ENCODE measurements at regions not wholly inside any gene's neighbourhood (a gene's known extent, or its start where the extent isn't known, plus 50 kb on each side); places are given as distances from the start of the nearest gene placed in this dataset.
"Not testable (repeated sequence)": the region's sequence is repeated elsewhere in the genome, so short reads cannot be mapped to it uniquely, and the experiment has no call there.

DNA sequence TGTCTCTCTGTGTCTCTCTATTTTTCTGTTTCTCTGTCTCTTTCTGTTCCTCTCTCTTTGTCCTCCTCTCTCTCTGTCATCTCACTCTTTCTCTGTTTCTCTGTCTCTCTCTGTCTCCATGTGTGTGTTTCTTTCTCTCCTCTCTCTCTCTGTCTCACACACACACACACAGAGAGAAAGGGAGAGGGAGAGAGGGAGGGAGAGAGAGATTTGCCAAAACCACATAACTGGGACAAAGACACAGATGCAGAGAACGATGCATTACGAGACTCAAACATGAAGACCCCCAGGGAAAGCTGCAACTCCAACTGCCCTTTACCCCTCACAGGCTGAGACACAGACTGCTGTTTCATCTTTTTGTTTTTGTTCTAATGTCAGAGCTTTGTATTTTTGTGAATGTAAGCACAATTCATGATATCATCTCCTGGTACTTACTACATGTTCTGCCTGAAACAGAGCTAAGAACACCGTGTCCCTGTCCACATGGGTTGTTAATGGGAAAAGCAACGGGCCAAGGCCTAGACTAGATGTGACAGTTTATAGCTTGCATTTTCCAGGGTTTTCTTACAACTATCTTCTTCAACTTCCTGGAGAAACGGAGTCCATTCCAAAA is 177.1 kb upstream of the ARID1B start:
- DNase-seq, result no peak

DNA sequence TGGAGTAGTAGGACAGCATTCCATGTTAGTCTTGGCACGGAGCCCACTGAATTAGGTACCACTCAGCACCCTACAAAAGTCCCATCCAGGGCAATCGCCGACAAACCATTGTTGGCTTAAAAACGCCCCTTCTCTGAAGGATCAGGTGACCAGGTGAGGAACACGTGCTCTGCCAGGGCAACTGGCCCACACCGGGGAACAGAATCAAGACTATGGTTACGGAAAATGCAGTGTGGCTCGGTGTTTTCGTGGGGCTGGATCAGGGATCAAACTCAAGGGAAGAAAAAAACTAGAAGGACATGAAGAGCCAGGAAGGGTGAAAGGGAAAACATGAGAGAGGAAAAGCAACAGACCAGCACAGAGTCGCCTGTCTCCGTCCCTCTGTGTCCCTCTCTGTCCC is 177.8 kb upstream of the ARID1B start:
- no peak for DNase-seq

DNA sequence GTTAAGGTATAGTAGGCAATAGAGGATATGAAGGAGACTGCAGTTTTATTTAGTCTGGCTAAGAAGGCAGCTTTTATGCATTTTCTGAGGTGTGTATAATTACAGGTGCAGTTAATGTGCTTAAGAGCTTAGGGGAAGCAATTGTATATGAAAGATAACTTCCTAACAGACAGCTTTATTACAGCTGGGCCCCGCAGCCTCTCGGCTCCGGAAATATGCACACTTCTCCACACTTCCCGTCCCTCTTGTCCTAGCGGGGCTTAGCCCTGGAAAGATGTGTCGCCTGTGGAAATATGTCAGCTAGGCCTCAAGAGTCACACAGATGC is 178.4 kb upstream of the ARID1B start:
- no peak for DNase-seq

DNA sequence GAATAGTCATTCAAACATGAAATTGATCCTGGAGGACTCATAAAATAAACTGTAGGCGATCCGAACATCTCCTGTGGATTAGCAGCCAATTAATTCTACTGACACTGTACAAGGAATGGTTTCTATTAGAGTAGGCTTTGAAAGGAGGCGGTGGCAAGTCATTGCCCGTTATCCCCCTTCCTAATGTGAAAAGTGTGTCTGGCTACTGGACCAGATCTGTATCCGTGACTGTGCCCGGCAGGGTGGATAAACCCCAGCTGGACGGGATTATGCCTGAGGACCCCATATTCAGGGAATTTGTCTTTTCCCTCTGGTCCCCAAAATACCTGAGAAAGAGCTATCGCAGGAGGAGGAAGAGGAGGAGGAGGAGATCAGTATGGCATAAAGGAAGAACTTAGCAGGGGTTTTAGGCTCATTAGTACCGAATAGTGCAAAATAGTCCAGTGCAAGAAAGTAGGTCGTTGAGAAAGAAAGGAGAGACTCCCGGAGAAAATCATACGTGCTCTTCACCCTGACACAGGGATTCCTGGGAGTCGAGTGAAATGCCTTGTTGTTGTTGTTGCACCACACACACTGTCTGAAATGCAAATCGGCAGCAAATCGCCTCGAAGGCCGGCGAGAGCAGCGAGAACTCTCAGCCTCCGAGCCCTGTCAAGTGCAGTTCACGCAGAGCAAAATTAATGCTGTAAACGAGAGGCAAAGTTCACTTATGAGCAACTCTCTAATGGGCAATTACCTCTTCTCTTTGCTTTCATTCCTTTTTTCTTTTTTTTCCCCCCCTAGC is 178.9 kb upstream of the ARID1B start:
- no peak for DNase-seq

DNA sequence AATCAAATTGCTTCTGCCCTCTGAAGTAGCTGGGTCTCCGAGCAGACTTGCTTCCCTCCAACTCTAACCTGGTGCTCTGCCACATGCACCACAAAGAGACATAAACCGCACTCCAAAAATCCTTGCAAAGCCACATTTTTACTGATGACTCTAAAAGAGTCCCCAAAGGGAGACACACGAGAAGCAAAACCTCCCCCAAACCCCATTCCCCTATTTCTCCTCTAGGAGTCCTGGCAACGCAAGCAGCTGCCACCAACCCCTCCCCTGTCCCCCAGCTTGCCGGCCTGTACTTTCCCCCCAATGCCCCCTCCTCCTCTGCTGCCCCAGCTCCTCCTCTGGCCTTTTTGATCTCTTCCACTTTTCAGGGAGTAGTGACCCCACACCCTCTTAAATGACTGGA is 180.1 kb upstream of the ARID1B start:
- no peak for DNase-seq

DNA sequence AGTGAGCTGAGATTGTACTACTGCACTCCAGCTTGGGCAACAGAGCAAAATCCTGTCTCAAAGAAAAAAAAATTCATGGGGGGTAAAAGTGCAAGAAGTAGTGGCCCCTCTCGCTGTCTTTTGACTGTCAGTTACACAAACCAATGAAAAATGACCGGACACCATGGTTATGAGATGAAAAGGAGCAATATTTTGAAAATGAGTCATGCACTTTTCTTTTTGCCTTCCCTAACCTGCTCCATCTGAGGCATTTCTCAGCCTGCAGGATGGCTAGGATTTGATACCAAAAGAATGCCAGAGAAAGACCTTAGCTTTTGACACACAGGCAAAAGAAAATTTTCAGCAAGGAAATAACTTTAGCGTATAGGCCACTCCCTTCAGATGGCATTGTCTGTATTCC is 181.7 kb upstream of the ARID1B start:
- DNase-seq, result peak; percentile 34

DNA sequence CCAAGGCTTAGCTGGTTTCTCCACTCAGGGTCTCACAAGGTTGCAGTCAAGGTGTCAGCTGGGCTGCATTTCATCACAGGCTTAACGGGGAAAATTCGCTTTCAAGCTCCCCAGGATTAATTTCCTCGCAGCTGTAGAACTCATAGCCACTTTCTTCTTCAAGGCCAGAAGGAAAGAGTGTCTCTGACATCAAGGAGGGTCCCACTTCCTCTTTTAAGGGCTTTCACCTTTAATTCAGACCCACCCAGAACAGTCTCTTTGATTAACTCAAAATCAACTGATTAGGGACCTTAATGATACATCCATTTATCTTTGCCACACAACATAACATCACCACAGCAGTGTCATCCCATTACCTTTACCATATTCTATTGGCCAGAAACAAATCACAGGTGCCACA is 183.3 kb upstream of the ARID1B start:
- no peak for DNase-seq

DNA sequence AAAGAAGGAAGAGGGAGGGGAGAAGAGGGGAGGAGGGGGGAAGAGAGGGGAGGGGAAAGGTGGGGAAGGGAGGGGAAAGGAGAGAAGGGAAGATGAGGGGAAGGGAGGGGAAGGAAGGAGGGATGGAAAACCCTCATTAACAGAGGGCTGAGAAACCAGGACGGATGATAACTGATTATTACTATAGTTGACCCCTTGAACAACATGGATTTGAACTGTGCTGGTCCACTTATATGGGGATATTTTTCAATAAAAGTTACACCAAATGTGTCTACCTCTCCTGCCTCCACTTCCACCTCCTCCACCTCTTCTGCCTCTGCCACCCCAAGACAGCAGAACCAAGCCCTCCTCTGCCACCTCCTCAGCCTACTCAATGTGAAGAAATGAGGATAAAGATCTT is 184.1 kb upstream of the ARID1B start:
- DNase-seq, result no peak

DNA sequence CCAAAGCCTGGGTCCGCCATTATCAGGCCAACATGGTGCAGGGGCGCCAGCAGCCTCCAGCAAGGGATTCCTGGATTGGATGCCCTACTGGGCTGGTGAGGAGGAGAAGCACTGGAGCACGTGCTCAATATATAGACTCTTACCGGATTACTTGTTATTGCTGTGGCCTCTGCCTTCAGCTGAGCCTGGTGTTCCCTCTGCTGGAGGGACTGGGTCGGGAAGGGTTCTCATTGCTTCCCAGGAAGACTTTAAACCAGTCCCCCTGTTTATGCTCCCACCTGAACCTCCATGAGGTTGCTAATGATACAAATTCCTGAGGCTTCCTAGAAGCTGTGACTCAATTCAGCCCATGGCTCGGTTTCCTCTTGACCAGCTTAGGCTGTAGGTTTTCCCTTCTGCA is 186.7 kb upstream of the ARID1B start:
- DNase-seq, result no peak

DNA sequence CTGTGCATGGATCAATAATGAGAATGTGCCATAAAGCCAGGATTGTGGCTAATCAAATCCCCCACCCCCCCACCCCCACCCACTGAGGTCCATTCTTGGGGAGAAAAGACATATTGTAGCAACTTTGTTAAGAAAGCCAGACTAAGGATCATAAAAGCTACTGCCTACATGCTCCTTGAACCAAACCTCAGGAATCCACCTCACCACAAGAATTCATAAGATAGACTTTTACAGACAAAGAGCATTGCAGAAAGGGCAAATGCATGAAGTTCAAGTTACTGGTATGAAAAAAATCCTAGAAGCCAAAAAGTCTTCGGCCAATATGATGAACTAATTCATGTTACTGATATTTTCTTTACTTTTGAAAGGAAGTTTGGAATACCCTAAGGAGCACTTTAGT is 187.9 kb upstream of the ARID1B start:
- peak; percentile 81 for DNase-seq

DNA sequence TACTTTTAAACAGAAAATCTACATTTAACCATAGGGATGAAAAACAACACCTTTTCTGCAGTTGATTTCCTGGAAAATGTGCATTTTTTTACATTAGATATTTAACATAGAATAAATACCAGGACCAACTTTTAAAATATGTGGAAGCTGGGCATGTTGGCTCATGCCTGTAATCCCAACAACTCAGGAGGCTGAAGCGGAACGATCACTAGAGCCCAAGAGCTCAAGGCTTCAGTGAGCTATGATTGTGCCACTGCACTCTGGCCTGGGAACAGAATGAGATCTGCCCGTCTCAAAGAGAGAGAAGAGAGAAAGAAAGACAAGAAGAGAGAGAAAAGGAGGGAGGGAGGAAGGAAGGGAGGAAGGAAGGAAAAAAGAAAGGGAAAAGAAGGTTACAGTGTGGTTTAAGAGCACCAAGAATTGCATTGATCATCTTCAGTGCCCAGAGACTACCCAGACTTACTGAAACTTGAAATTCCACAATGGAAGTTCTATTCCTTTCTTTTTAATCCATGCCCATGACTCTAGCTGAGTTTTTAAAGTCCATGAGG is 189.4 kb upstream of the ARID1B start:
- DNase-seq, result no peak

DNA sequence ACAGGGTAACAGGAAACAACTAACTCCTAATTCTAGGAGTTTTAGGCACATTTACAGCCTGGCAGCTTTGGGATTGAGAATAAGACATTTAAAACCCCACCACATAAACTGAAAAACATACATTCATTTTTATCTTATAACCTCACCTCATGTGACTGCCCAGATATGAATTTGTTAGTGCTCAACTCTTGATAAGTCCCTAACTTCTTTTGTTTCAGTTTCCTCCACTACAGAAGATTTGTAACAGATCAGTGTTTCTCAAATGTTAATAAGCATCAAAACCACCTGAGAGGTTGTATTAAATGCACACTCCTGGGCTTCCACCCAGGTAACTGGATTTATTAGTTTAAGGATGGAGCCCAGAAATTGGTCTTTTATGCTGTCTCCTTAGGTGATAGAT is 190.1 kb upstream of the ARID1B start:
- DNase-seq, result no peak

DNA sequence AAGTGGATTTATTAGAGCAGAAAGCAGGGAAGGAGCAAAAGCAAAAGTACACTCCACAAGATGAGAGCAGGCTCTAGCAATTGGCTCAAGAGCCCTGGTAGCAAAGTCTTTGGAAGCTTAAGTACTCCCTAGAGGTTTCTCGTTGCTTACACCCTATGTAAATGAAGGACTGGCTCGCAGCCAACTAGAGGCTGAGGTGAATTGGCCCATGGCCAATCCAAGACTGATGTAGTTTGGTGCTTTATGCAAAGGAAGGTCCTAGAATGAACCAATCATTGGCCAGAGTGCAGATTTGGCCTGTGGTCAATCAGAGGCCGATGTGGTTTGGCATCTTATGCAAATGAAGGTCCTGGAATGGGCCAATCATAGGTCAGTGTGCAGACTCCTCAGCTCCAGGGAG is 191.3 kb upstream of the ARID1B start:
- no peak for DNase-seq

DNA sequence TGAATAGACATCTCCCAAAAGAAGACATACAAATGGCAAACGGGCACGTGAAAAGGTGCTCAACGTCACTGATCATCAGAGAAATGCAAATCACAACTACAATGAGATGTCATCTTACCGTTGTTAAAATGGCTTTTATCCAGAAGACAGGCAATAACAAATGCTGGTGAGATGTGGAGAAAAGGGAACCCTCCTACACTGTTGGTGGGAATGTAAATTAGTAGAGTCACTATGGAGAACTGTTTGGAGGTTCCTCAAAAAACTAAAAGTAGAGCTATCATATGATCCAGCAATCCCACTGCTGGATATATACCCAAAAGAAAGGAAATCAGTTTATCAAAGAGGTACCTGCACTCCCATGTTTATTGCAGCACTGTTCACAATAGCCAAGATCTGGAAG is 193.1 kb upstream of the ARID1B start:
- not testable (repeated sequence) for DNase-seq

DNA sequence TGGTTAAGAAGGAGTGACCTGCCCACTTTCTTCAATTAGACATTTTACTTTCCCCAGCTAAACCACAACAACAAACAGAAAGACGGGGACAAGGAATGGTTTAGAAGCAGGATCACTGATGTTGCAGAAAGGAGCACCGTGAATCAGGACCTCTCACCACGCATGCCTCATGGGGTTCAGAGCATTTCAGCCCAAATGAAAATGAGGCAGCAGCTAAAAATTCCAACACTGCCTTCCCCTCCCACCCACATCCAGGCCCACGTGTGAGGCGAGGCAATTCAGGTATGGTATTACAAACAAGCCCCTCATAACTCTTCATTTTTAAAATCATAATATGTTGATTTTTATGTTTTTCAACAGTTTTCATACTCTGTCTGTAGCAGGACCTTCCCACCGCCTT is 194.1 kb upstream of the ARID1B start:
- no peak for DNase-seq

DNA sequence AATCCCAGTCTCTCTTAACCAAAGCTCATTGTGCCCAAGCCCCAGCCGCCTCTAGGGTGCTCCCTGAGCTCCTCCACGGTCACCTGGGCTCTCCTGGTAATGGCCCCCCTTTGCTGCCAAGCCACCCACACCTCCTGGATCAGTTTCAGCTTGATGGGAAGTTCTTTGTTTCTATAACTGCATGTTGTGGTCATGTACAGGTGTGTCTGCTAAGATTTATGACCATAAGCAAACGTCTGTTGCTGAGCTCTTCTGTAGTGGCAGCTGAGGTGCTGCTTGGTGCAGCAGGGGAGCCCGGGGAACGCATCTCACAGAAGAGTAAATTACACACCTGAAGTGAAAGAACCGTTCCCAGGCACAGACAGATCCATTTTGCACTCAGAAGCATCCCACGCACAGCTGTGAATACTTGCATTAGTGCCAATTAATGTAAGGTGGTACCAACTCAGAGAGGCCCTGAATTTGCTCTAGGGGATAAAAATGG is 194.6 kb upstream of the ARID1B start:
- no peak for DNase-seq

DNA sequence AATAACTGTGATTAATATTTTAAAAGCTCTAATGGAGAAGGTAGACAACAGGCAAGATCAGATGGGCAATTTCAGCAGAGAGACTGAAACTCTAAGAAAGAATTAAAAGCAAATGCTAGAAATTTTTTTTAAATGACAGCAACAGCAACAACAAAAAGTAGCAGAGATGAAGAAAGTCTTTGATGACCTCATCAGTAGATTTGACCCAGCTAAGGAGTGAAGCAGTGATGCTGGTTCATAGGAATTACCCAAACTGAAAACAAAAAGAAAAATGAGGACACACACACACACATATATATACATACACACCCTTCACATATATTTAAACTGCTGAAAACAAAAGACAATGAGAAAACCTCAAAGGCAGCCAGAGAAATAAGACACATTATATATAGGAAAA is 197.6 kb upstream of the ARID1B start:
- no peak for DNase-seq

DNA sequence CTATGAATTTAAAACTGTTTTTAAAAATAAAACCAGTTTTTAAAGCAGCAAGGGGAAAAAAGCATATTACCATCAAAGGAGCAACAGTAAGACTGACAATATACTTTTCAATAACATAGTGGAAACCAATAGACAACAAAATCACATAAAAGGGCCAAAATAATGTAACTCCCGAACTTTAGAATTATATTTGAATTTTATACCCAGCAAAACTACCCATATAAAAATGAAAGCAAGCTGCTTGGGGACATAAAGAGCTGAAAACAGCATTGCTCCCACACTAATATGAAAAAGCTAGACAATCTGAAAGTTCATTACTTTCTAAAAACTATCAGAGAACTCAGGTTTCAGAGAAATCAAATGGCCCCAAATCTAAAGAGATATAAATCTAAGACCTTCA is 199.4 kb upstream of the ARID1B start:
- DNase-seq, result no peak

DNA sequence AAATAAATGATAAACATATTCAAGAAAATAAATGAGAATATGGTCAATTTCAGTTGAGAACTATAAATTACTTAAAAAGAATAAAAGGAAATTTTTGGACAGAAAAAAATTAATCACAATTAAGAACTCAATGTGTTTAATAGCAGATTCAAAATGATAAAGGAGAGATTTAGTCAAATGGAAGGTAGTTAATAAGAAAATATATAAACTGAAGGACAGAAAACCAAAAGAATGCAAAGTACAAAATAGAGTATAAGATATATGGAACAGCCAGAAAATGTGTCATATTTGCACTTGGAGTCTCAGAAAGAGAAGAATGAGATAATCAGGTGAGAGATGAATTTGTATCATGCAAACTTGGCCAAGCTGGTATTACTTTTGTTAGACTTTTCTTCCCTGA is 201.8 kb upstream of the ARID1B start:
- DNase-seq, result no peak

DNA sequence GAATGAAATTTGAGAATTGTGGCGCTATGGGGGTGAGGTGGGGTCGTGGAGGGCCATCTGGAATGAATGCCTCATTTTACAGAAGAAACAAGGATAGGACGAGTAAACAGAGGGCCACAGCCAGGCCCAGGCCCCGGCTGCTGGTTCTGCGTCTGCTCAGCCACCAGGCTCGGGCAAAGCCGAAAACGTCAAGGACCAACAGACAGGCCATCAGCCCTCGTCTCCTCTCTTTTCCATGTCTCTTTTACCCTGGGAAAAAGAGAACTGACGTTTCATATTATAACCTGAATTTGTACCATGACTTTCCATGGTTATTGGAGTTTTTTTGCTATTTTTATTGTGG is 212.4 kb upstream of the ARID1B start:
- no peak for DNase-seq

DNA sequence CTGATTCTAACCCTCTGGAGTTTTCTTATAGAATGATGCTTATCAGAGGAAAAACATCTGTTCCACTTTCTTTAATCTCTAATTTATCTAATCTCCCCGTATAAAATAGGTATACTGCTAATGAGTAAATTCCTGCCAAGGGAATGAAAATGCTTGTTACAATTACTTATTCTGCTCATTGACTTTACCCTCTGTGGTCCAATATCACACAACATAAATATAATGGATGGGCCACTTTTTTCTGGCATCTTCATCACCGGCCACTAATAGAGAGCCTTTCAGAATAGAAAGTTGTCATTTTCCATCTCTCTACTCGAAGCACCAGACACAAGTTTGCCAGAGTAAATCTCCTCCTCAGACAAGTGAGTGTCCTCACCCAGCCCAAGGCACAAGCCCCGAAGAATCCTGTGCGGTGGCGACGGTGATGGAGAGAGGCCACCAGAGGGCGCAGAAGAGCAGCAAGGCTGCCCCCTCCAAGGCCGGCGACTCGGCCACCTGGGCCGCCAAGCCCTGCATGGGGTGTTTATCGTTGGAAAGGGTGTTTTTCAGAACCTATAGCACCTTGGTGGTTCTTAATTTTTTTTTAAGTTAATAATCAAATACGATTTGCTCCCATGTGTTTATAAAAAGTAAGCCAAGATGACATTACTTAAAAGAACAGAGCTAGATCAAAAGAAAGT is 212.9 kb upstream of the ARID1B start:
- DNase-seq, result peak; percentile 52

DNA sequence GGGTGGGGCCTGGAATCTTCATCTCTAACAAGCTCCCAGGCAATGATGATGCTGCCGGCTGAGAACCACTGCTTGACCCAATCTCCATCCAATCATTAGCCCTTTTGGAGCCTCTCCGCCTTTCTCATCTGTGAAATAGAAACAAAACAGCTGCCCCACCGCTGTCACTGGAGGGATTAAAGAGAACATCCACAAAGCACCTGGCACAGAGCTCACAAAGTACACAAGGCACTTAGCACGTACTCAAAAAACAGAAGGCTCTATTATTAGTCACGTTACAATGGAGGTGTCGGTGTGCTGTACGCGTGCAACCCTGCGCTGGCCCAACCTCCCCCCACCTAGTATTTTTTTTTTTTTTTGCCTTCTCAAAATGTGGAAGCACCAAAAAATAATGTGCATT is 213.5 kb upstream of the ARID1B start:
- DNase-seq, result no peak

DNA sequence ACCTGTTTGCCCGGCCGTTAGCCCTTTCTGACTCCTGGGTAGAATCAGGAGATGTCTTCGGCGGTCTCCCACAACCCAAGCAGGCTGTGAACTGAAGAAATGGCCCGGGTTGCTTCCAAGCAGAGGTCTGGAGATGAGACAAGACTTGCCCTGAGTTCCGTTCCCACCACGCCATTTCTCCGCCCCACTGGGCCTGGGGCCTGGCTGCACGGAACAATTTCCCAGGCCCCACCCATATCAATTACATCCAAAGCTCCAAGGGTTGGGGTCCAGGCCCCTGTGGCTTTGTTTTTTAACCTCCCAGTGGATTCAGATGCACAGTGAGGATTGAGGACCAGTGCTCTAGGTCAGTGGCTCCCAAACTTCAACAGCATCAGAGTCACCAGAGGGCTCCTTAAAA is 214.5 kb upstream of the ARID1B start:
- no peak for DNase-seq

DNA sequence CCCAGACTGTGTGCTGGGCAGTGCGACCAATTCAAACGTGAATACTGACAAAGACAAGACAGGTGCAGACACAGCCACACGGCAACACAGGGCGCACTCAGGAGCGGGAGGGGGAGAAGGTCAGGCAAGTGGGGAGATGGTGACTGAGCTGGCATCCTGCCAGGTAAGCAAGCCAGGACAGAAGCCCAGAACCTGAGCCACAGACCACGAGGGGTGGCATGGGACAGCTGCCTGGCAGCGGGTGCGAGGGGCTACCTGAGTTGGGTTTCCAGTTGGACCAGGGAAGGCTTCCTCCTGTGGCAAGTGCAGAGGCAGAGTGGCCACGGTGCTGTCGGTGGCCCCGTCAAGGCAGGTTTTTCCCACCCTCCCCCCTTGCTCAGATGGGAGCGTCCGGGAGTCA is 215.2 kb upstream of the ARID1B start:
- no peak for DNase-seq

Measured in fibroblast of skin of back (primary cell).